ENCODE measurements at regions not wholly inside any gene's neighbourhood (a gene's known extent, or its start where the extent isn't known, plus 50 kb on each side); places are given as distances from the start of the nearest gene placed in this dataset.

DNA sequence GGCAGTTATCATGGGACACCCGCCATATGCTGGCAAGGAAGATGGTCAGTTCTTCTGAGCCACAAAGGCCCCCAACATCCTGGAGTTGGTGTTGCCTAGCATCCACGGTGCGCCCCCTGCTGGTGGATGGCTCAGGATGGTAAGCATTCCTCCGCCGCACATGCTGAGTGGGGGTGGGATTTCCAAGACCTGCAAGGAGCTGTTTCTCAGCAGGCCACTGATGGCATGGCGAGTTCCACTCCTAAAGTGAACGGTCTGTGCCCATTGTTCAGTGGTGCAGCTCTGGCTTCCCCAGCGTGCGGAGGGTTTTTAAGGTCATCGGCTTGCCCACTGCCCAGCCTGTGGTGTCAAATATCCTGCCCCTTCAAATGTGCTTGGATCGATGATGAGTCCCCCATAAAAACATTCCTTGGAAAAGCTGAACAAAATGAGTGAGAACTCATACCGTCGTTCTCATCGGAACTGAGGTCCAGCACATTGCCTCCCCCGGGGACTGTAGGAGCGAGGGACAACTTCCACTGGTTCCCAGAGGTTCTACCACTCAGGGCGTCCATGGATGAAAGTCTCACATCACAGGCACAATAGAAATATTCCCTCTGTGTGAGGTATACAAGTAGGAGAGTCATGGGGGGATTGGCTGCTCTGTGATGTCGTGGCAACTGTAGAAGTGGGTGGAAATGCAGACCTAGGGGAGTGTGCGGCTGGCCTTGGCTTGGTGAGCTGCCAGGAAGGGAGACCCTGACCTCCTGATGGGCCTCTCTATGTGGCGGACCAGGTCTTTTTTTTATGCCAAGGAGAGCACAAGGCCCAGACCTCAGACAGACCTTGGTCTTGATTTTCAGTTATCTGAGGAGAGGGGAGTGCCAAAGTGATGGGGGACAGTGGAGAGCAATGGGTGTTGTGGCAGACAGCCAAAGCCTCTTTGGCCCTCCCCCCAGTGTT is 102.0 kb downstream of the SNRPN start:
- no peak overlapping the region for H2AK5ac ChIP-seq (ENCODE audit: low read depth, low read length)
- in situ Hi-C loops (cut with MboI; ENCODE audit: low sequenced_read_pairs) (no loop called here), dilution Hi-C loops (cut with HindIII; ENCODE audit: low sequenced_read_pairs, unreplicated experiment) (no loop called here), intact Hi-C loops (cut with micrococcal nuclease) (no loop called here)
- H3K9me3 ChIP-seq (ENCODE audit: control insufficient read depth, insufficient read depth, low read length), result peaks cover 100% of the 10 kb centered on the region
- H3K9me1 ChIP-seq (ENCODE audit: insufficient read depth, low read length), result no peaks in the 10 kb centered on the region
- H4K8ac ChIP-seq (ENCODE audit: low read depth in 2 of 2, low read length in 2 of 2), result no peak overlapping the region
- peaks cover 99% of the 10 kb centered on the region for H3K36me3 ChIP-seq (ENCODE audit: control insufficient read depth, insufficient read depth, low read length)
- no peak overlapping the region for H3K4me2 ChIP-seq (ENCODE audit: low read depth, low read length)
- no peak overlapping the region for H2BK120ac ChIP-seq (ENCODE audit: low read depth, low read length)
- no peaks in the 10 kb centered on the region for H3K27me3 ChIP-seq (ENCODE audit: control insufficient read depth, insufficient read depth, low read length)
- H2BK20ac ChIP-seq (ENCODE audit: low read depth, low read length), result no peak overlapping the region
- no TSS peak for BruUV-seq (replicated peaks)
- H2AK9ac ChIP-seq (replicated peaks; ENCODE audit: low read depth, low read length, poor library complexity), result no peak overlapping the region
- H2BK15ac ChIP-seq (ENCODE audit: low read depth, low read length), result no peak overlapping the region
- ChIA-PET POLR2A (ENCODE audit: unreplicated experiment) (no interaction called here), CTCF (no interaction called here)
- no peak overlapping the region for H3K4me3 ChIP-seq (ENCODE audit: insufficient read depth, low read depth, low read length)
- no peak overlapping the region for H3K27ac ChIP-seq (ENCODE audit: insufficient read depth, low read length)
- WGBS, 2 experiments (ENCODE audit: extremely low coverage in 2 of 2, insufficient read length in 1 of 2), result 71% methylated on average over 1 of the region's 20 CpGs; no CpG with 5 or more reads in 1 of the 2 experiments
- no peaks in the 10 kb centered on the region for H3K4me1 ChIP-seq (ENCODE audit: control insufficient read depth, insufficient read depth, low read length)
- no peak overlapping the region for H3K56ac ChIP-seq (ENCODE audit: extremely low read depth, insufficient read depth, low read length)
- no peak overlapping the region for H3K14ac ChIP-seq (replicated peaks; ENCODE audit: low read depth, low read length)
- TF ChIP-seq BHLHE40 (IDR thresholded peaks at IDR 0.05; ENCODE audit: low read depth, low read length) (no peak), NFE2L2 (IDR thresholded peaks at IDR 0.05; ENCODE audit: low read depth, low read length) (no peak), FOS (IDR thresholded peaks at IDR 0.05; ENCODE audit: low read depth, low read length) (no peak), RCOR1 (IDR thresholded peaks at IDR 0.05; ENCODE audit: insufficient replicate concordance, low read length) (no peak), POLR2A (IDR thresholded peaks at IDR 0.05; ENCODE audit: low read depth, low read length) (no peak)
- TF ChIP-seq, protein P1, sequence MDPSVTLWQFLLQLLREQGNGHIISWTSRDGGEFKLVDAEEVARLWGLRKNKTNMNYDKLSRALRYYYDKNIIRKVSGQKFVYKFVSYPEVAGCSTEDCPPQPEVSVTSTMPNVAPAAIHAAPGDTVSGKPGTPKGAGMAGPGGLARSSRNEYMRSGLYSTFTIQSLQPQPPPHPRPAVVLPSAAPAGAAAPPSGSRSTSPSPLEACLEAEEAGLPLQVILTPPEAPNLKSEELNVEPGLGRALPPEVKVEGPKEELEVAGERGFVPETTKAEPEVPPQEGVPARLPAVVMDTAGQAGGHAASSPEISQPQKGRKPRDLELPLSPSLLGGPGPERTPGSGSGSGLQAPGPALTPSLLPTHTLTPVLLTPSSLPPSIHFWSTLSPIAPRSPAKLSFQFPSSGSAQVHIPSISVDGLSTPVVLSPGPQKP (IDR thresholded peaks at IDR 0.05; ENCODE audit: borderline replicate concordance, low read depth, low read length), result no peak
- TF ChIP-seq, protein P2, sequence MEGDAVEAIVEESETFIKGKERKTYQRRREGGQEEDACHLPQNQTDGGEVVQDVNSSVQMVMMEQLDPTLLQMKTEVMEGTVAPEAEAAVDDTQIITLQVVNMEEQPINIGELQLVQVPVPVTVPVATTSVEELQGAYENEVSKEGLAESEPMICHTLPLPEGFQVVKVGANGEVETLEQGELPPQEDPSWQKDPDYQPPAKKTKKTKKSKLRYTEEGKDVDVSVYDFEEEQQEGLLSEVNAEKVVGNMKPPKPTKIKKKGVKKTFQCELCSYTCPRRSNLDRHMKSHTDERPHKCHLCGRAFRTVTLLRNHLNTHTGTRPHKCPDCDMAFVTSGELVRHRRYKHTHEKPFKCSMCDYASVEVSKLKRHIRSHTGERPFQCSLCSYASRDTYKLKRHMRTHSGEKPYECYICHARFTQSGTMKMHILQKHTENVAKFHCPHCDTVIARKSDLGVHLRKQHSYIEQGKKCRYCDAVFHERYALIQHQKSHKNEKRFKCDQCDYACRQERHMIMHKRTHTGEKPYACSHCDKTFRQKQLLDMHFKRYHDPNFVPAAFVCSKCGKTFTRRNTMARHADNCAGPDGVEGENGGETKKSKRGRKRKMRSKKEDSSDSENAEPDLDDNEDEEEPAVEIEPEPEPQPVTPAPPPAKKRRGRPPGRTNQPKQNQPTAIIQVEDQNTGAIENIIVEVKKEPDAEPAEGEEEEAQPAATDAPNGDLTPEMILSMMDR (conservative IDR thresholded peaks at IDR 0.05; ENCODE audit: low read depth, low read length), result no peak
- DNase-seq, result no peak
- H3K23ac ChIP-seq (ENCODE audit: low read depth, low read length), result no peak overlapping the region
- H4K20me1 ChIP-seq (ENCODE audit: insufficient read depth, low read length), result no peaks in the 10 kb centered on the region
- no peak overlapping the region for H3K4ac ChIP-seq (ENCODE audit: low read depth, low read length)
- H4K91ac ChIP-seq (ENCODE audit: insufficient read depth, low read depth, low read length), result no peak overlapping the region
- H4K5ac ChIP-seq (ENCODE audit: low read depth, low read length), result no peak overlapping the region
- H2BK5ac ChIP-seq (ENCODE audit: low read depth, low read length, poor library complexity, severe bottlenecking), result no peak overlapping the region
- H3K9ac ChIP-seq (ENCODE audit: low read depth, low read length), result no peak overlapping the region
- ATAC-seq (ENCODE audit: low read depth), result no peak
- no peak overlapping the region for H2AFZ ChIP-seq (replicated peaks; ENCODE audit: low read length, poor library complexity)
- H3K18ac ChIP-seq (ENCODE audit: low read depth, low read length), result no peak overlapping the region
- no peaks in the 10 kb centered on the region for H3K79me1 ChIP-seq (ENCODE audit: low read depth in 1 of 2, low read length in 2 of 2)
